ENCODE measurements at regions not wholly inside any gene's neighbourhood (a gene's known extent, or its start where the extent isn't known, plus 50 kb on each side); places are given as distances from the start of the nearest gene placed in this dataset.
"Not testable (repeated sequence)": the region's sequence is repeated elsewhere in the genome, so short reads cannot be mapped to it uniquely, and the experiment has no call there.

- H2AFZ ChIP-seq (ENCODE audit: low read length); DNase-seq (ENCODE audit: low read depth in 2 of 2); H3K27ac ChIP-seq (ENCODE audit: insufficient read depth, low read length); H3K9me3 ChIP-seq (ENCODE audit: control insufficient read depth, insufficient read depth, low read depth, low read length); H4K20me1 ChIP-seq (ENCODE audit: control insufficient read depth, extremely low read depth, insufficient read depth, low read length); H3K36me3 ChIP-seq (ENCODE audit: control insufficient read depth, insufficient read depth, low read length); H3K4me2 ChIP-seq (ENCODE audit: extremely low read depth, insufficient read depth, low read length); H3K9ac ChIP-seq (ENCODE audit: insufficient read depth, low read length); H3K4me3 ChIP-seq (replicated peaks in 1 of 4; ENCODE audit: control extremely low read depth in 1 of 4, insufficient read depth in 1 of 4, low read depth in 3 of 4, low read length in 4 of 4); H3K27me3 ChIP-seq (ENCODE audit: control insufficient read depth, insufficient read depth, low read length); H3K4me1 ChIP-seq (ENCODE audit: control insufficient read depth, extremely low read depth, insufficient read depth, low read length); H3K79me2 ChIP-seq (ENCODE audit: control insufficient read depth, insufficient read depth, low read length): not testable (repeated sequence)
Measured at GRCh38 chr20:30584403-30584802, 673.1 kb upstream of the DEFB115 start.

- not testable (repeated sequence) for H3K79me2 ChIP-seq (ENCODE audit: control insufficient read depth, insufficient read depth, low read length); H3K9ac ChIP-seq (ENCODE audit: insufficient read depth, low read length); H3K4me2 ChIP-seq (ENCODE audit: extremely low read depth, insufficient read depth, low read length); H3K27ac ChIP-seq (ENCODE audit: insufficient read depth, low read length); H3K4me1 ChIP-seq (ENCODE audit: control insufficient read depth, extremely low read depth, insufficient read depth, low read length); H3K36me3 ChIP-seq (ENCODE audit: control insufficient read depth, insufficient read depth, low read length); H4K20me1 ChIP-seq (ENCODE audit: control insufficient read depth, extremely low read depth, insufficient read depth, low read length); H3K27me3 ChIP-seq (ENCODE audit: control insufficient read depth, insufficient read depth, low read length); H3K9me3 ChIP-seq (ENCODE audit: control insufficient read depth, insufficient read depth, low read depth, low read length); H2AFZ ChIP-seq (ENCODE audit: low read length)
- peak; percentile 8 to 26 for TF ChIP-seq CTCF (conservative IDR thresholded peaks at IDR 0.05 in 1 of 2, IDR thresholded peaks at IDR 0.05 in 1 of 2; ENCODE audit: low read depth in 1 of 2, low read length in 2 of 2)
- peak overlapping the region in 2 of 4 experiments; percentile 25 to 36 for H3K4me3 ChIP-seq (replicated peaks in 1 of 4; ENCODE audit: control extremely low read depth in 1 of 4, insufficient read depth in 1 of 4, low read depth in 3 of 4, low read length in 4 of 4)
- peak in 1 of 2 donors; percentile 56 for DNase-seq (ENCODE audit: low read depth in 2 of 2)
Measured at GRCh38 chr20:30585244-30585796, 672.1 kb upstream of the DEFB115 start.

- not testable (repeated sequence) for H3K27me3 ChIP-seq (ENCODE audit: control insufficient read depth, insufficient read depth, low read length); H3K4me3 ChIP-seq (replicated peaks in 1 of 4; ENCODE audit: control extremely low read depth in 1 of 4, insufficient read depth in 1 of 4, low read depth in 3 of 4, low read length in 4 of 4); H3K36me3 ChIP-seq (ENCODE audit: control insufficient read depth, insufficient read depth, low read length); H3K27ac ChIP-seq (ENCODE audit: insufficient read depth, low read length); H4K20me1 ChIP-seq (ENCODE audit: control insufficient read depth, extremely low read depth, insufficient read depth, low read length); H3K9ac ChIP-seq (ENCODE audit: insufficient read depth, low read length); H3K4me2 ChIP-seq (ENCODE audit: extremely low read depth, insufficient read depth, low read length); H3K9me3 ChIP-seq (ENCODE audit: control insufficient read depth, insufficient read depth, low read depth, low read length); H3K4me1 ChIP-seq (ENCODE audit: control insufficient read depth, extremely low read depth, insufficient read depth, low read length); H2AFZ ChIP-seq (ENCODE audit: low read length); H3K79me2 ChIP-seq (ENCODE audit: control insufficient read depth, insufficient read depth, low read length); DNase-seq (ENCODE audit: low read depth in 2 of 2)
Measured at GRCh38 chr20:30586178-30586577, 671.3 kb upstream of the DEFB115 start.

- DNase-seq (ENCODE audit: low read depth in 2 of 2), result no peak
- Histone ChIP-seq H3K79me2 (ENCODE audit: control insufficient read depth, insufficient read depth, low read length) (no peaks in the 10 kb centered on the region), H4K20me1 (ENCODE audit: control insufficient read depth, extremely low read depth, insufficient read depth, low read length) (no peaks in the 10 kb centered on the region), H2AFZ (ENCODE audit: low read length) (no peak overlapping the region), H3K27me3 (ENCODE audit: control insufficient read depth, insufficient read depth, low read length) (no peaks in the 10 kb centered on the region), H3K4me3 (replicated peaks in 1 of 4; ENCODE audit: control extremely low read depth in 1 of 4, insufficient read depth in 1 of 4, low read depth in 3 of 4, low read length in 4 of 4) (no peak overlapping the region), H3K27ac (ENCODE audit: insufficient read depth, low read length) (no peak overlapping the region), H3K9me3 (ENCODE audit: control insufficient read depth, insufficient read depth, low read depth, low read length) (no peaks in the 10 kb centered on the region), H3K36me3 (ENCODE audit: control insufficient read depth, insufficient read depth, low read length) (no peaks in the 10 kb centered on the region), H3K9ac (ENCODE audit: insufficient read depth, low read length) (no peak overlapping the region), H3K4me1 (ENCODE audit: control insufficient read depth, extremely low read depth, insufficient read depth, low read length) (no peaks in the 10 kb centered on the region), H3K4me2 (ENCODE audit: extremely low read depth, insufficient read depth, low read length) (no peak overlapping the region)
- TF ChIP-seq CTCF (conservative IDR thresholded peaks at IDR 0.05 in 1 of 2, IDR thresholded peaks at IDR 0.05 in 1 of 2; ENCODE audit: low read depth in 1 of 2, low read length in 2 of 2) (no peak), EZH2 (IDR thresholded peaks at IDR 0.05; ENCODE audit: low read length, missing control alignments) (no peak)
Measured at GRCh38 chr20:30593572-30593971, 663.9 kb upstream of the DEFB115 start.

Measured in fibroblast of lung (primary cell).